HepG2 (cell line): ENCODE measurements at regions not wholly inside any gene's neighbourhood (a gene's known extent, or its start where the extent isn't known, plus 50 kb on each side); places are given as distances from the start of the nearest gene placed in this dataset.

Experiments used
- ATAC-seq: fragments of 200-7000 bp; cut with Tn5 transposase; 3 replicates; pipeline ENCODE4 v1.9.1; 2020; ENCODE audit warnings: mild to moderate bottlenecking, moderate library complexity
- BruUV-seq: library from RNA; stranded (reverse); fragments of 400-500 nt; replicated peaks from 2 replicates; lab custom pipeline; 2021; lab: Mats Ljungman, UMichigan
- CTCF ChIA-PET: fragments of 300-600 bp; formaldehyde crosslinking; extraction: SDS; loops from one replicate; lab custom pipeline; 2021; ENCODE audit warnings: low total read pairs, inconsistent platforms, low intra/inter-chr PET ratio; lab: Yijun Ruan, JAX
- POLR2A ChIA-PET: fragments of 350-600 bp; sonication (Branson Sonifier 250); formaldehyde crosslinking; loops from one replicate; lab custom pipeline; 2020; ENCODE audit warnings: antibody characterized with exemption, inconsistent platforms; lab: Yijun Ruan, JAX
- DNase-seq: peaks from one replicate; pipeline ENCODE4 v3.0.0-alpha.2; 2015; ENCODE audit warnings: low spot score
- FAIRE-seq: peaks from 3 replicates; lab custom pipeline; 2011; peaks lifted over from hg19 to GRCh38; lab: Jason Lieb, UNC
- H2AFZ ChIP-seq: one replicate; pipeline ENCODE4 v1.6.1; 2011; ENCODE audit warnings: low read length, inconsistent platforms
- H3K27ac ChIP-seq: fragments of 300-600 bp; 3 replicates; pipeline ENCODE4 v1.8.0; 2011; ENCODE audit warnings: mixed run types, mild to moderate bottlenecking, mixed read lengths, low read length, inconsistent platforms; ENCODE audit not compliant: insufficient read depth; ENCODE audit errors: extremely low read length
- H3K27me3 ChIP-seq, 2 experiments: fragments of 200-600 bp in 1 of 2; 2 replicates in 1 of 2; 3 replicates in 1 of 2; pipeline versions ENCODE4 v1.6.0 to v1.8.0; 2011; ENCODE audit warnings: low read length in 2 of 2, mild to moderate bottlenecking in 2 of 2, moderate library complexity in 2 of 2, inconsistent platforms in 1 of 2; ENCODE audit not compliant: insufficient read depth in 2 of 2, control insufficient read depth in 1 of 2
- H3K36me3 ChIP-seq, 2 experiments: fragments of 200-600 bp in 1 of 2; replicated peaks in 1 of 2; 2 replicates in 1 of 2; 3 replicates in 1 of 2; pipeline versions ENCODE4 v1.5.1 to v1.8.0; 2011; ENCODE audit warnings: low read length in 2 of 2, inconsistent platforms in 1 of 2; ENCODE audit not compliant: insufficient read depth in 2 of 2, control insufficient read depth in 1 of 2
- H3K4me1 ChIP-seq: 2 replicates; pipeline ENCODE4 v1.5.1; 2012; ENCODE audit warnings: low read length, inconsistent platforms; ENCODE audit not compliant: insufficient read depth
- H3K4me2 ChIP-seq: 2 replicates; pipeline ENCODE4 v1.6.0; 2011; ENCODE audit warnings: low read depth, low read length, inconsistent platforms
- H3K4me3 ChIP-seq, 3 experiments: fragments of 200-600 bp in 1 of 3; sonication (generic), shearing (Covaris generic) in 1 of 3; replicated peaks in 1 of 3; 2 replicates each; pipeline ENCODE4 v1.5.1; 2011 to 2016; ENCODE audit warnings: low read length in 3 of 3, inconsistent platforms in 2 of 3, low read depth in 2 of 3, mild to moderate bottlenecking in 2 of 3, control low read depth in 1 of 3, mixed read lengths in 1 of 3; ENCODE audit not compliant: insufficient read depth in 1 of 3
- H3K79me2 ChIP-seq: one replicate; pipeline ENCODE4 v1.6.1; 2011; ENCODE audit warnings: low read length, inconsistent platforms; ENCODE audit not compliant: insufficient read depth
- H3K9ac ChIP-seq: 2 replicates; pipeline ENCODE4 v1.6.0; 2011; ENCODE audit warnings: mild to moderate bottlenecking, low read depth, low read length, inconsistent platforms; ENCODE audit not compliant: insufficient read depth
- H3K9me3 ChIP-seq: 2 replicates; pipeline ENCODE4 v1.5.1; 2012; ENCODE audit warnings: mild to moderate bottlenecking, low read length
- H4K20me1 ChIP-seq: 2 replicates; pipeline ENCODE4 v1.6.0; 2011; ENCODE audit warnings: inconsistent platforms, mild to moderate bottlenecking, low read length, moderate library complexity; ENCODE audit not compliant: insufficient read depth
- ATRX ChIP-seq: sonication (generic); formaldehyde crosslinking; IDR thresholded peaks from 2 replicates; pipeline ENCODE4 v1.4.0; 2020; ENCODE audit warnings: missing genetic modification reagents, borderline replicate concordance
- HIVEP1 ChIP-seq: sonication (generic); formaldehyde crosslinking; IDR thresholded peaks from 2 replicates; pipeline ENCODE4 v1.4.0; 2020; ENCODE audit warnings: mild to moderate bottlenecking, missing genetic modification reagents
- HOMEZ ChIP-seq: IDR thresholded peaks from 2 replicates; pipeline ENCODE4 v1.6.1; 2016; ENCODE audit warnings: low read depth
- MLX ChIP-seq: IDR thresholded peaks from 2 replicates; pipeline ENCODE4 v1.6.1; 2016
- NFYB ChIP-seq: sonication (generic); formaldehyde crosslinking; IDR thresholded peaks from 2 replicates; pipeline ENCODE4 v1.4.0; 2020; ENCODE audit warnings: missing genetic modification reagents
- REST ChIP-seq, 2 experiments: IDR thresholded peaks; 2 replicates each; pipeline ENCODE4 v1.6.1; 2011 to 2012; ENCODE audit warnings: low read length in 2 of 2, borderline replicate concordance in 1 of 2, low read depth in 1 of 2, mild to moderate bottlenecking in 1 of 2, moderate library complexity in 1 of 2
- ZFX ChIP-seq: sonication (generic); formaldehyde crosslinking; IDR thresholded peaks from 2 replicates; pipeline ENCODE4 v1.4.0; 2020; ENCODE audit warnings: mild to moderate bottlenecking, low read depth, missing genetic modification reagents, moderate library complexity
- ZNF20 ChIP-seq: sonication (generic); formaldehyde crosslinking; IDR thresholded peaks from 2 replicates; pipeline ENCODE4 v1.4.0; 2020; ENCODE audit warnings: mild to moderate bottlenecking, moderate library complexity, missing genetic modification reagents
- ZNF652 ChIP-seq: IDR thresholded peaks from 2 replicates; pipeline ENCODE4 v1.6.1; 2016; ENCODE audit warnings: low read depth, borderline replicate concordance
- in situ Hi-C: cut with HindIII; loops from 2 replicates; pipeline ENCODE4 v1.10.0; 2017; ENCODE audit warnings: low pct_unique_long_range_greater_than_20kb; ENCODE audit not compliant: extremely low pct_ligation_motif_present
- intact Hi-C: fragments of 100-400 bp; cut with micrococcal nuclease; formaldehyde crosslinking; loops from one replicate; pipeline ENCODE4 v1.10.0; 2022; ENCODE audit not compliant: unreplicated experiment

GRCh38 chr12:107973950-107974349 is 155.1 kb upstream of the WSCD2 start:
- ATAC-seq (no peak), DNase-seq (no peak), FAIRE-seq (no peak)
- no peak overlapping the region for H3K27ac ChIP-seq
- H3K4me3 ChIP-seq, result no peak overlapping the region
- in situ Hi-C loops (no loop called here), intact Hi-C loops (no loop called here)
- no peaks in the 10 kb centered on the region for H3K79me2 ChIP-seq
- CTCF ChIA-PET, result no interaction called here
- POLR2A ChIA-PET, result no interaction called here
- no peaks in the 10 kb centered on the region for H3K36me3 ChIP-seq
- BruUV-seq, result no TSS peak
- TF ChIP-seq ZNF20 (CRISPR knock-in tag) (no peak), ZNF652 (CRISPR knock-in tag) (no peak), HIVEP1 (no peak), MLX (CRISPR knock-in tag) (no peak), REST (IDR thresholded peaks at IDR 0.05; ENCODE audit: borderline replicate concordance in 1 of 2, low read depth in 1 of 2, low read length in 2 of 2) (no peak), ATRX (no peak), NFYB (CRISPR knock-in tag) (no peak), ZFX (CRISPR knock-in tag) (no peak), HOMEZ (CRISPR knock-in tag) (no peak)
- H3K27me3 ChIP-seq, result no peaks in the 10 kb centered on the region
- H4K20me1 ChIP-seq, result no peaks in the 10 kb centered on the region
- no peak overlapping the region for H2AFZ ChIP-seq
- H3K4me1 ChIP-seq, result no peaks in the 10 kb centered on the region
- no peaks in the 10 kb centered on the region for H3K9me3 ChIP-seq
- no peak overlapping the region for H3K9ac ChIP-seq
- H3K4me2 ChIP-seq, result no peak overlapping the region
